ENCODE measurements at regions not wholly inside any gene's neighbourhood (a gene's known extent, or its start where the extent isn't known, plus 50 kb on each side); places are given as distances from the start of the nearest gene placed in this dataset.
"Not testable (repeated sequence)": the region's sequence is repeated elsewhere in the genome, so short reads cannot be mapped to it uniquely, and the experiment has no call there.

- DNase-seq (ENCODE audit: low read depth, low spot score), result no peak
These were observed 73.6 kb downstream of the CYLC2 start for GRCh38 chr9:103068753-103069152.

- DNase-seq (ENCODE audit: low read depth, low spot score), result no peak
These were observed 83.4 kb downstream of the CYLC2 start for GRCh38 chr9:103078581-103078980.

- no peak for DNase-seq (ENCODE audit: low read depth, low spot score)
These were observed 87.4 kb downstream of the CYLC2 start for GRCh38 chr9:103082494-103082893.

GRCh38 chr9:103089357-103089756 is 94.2 kb downstream of the CYLC2 start:
- DNase-seq (ENCODE audit: low read depth, low spot score), result no peak

GRCh38 chr9:103104101-103104500 is 109.0 kb downstream of the CYLC2 start:
- no peak for DNase-seq (ENCODE audit: low read depth, low spot score)

GRCh38 chr9:103116246-103116645 is 121.1 kb downstream of the CYLC2 start:
- DNase-seq (ENCODE audit: low read depth, low spot score), result no peak

- no peak for DNase-seq (ENCODE audit: low read depth, low spot score)
These were observed 131.4 kb downstream of the CYLC2 start for GRCh38 chr9:103126494-103126893.

- no peak for DNase-seq (ENCODE audit: low read depth, low spot score)
These were observed 144.8 kb downstream of the CYLC2 start for GRCh38 chr9:103139891-103140290.

- DNase-seq (ENCODE audit: low read depth, low spot score), result no peak
These were observed 157.3 kb downstream of the CYLC2 start for GRCh38 chr9:103152473-103152872.

- no peak for DNase-seq (ENCODE audit: low read depth, low spot score)
These were observed 172.4 kb downstream of the CYLC2 start for GRCh38 chr9:103167530-103167929.

- DNase-seq (ENCODE audit: low read depth, low spot score), result no peak
These were observed 173.1 kb downstream of the CYLC2 start for GRCh38 chr9:103168254-103168653.

- no peak for DNase-seq (ENCODE audit: low read depth, low spot score)
These were observed 174.7 kb downstream of the CYLC2 start for GRCh38 chr9:103169798-103170197.

GRCh38 chr9:103183701-103184171 is 188.6 kb downstream of the CYLC2 start:
- DNase-seq (ENCODE audit: low read depth, low spot score), result no peak

- DNase-seq (ENCODE audit: low read depth, low spot score), result no peak
These were observed 191.8 kb downstream of the CYLC2 start for GRCh38 chr9:103186959-103187358.

GRCh38 chr9:103188781-103189350 is 193.7 kb downstream of the CYLC2 start:
- DNase-seq (ENCODE audit: low read depth, low spot score), result no peak

GRCh38 chr9:103193992-103194391 is 198.9 kb downstream of the CYLC2 start:
- DNase-seq (ENCODE audit: low read depth, low spot score), result no peak

GRCh38 chr9:103203172-103203571 is 208.0 kb downstream of the CYLC2 start:
- no peak for DNase-seq (ENCODE audit: low read depth, low spot score)

GRCh38 chr9:103205881-103206585 is 210.9 kb downstream of the CYLC2 start:
- not testable (repeated sequence) for DNase-seq (ENCODE audit: low read depth, low spot score)

GRCh38 chr9:103210607-103211006 is 215.5 kb downstream of the CYLC2 start:
- no peak for DNase-seq (ENCODE audit: low read depth, low spot score)

GRCh38 chr9:103215197-103215596 is 220.1 kb downstream of the CYLC2 start:
- no peak for DNase-seq (ENCODE audit: low read depth, low spot score)

- no peak for DNase-seq (ENCODE audit: low read depth, low spot score)
These were observed 230.8 kb downstream of the CYLC2 start for GRCh38 chr9:103225702-103226646.

- no peak for DNase-seq (ENCODE audit: low read depth, low spot score)
These were observed 231.5 kb downstream of the CYLC2 start for GRCh38 chr9:103226647-103227013.
